Fibroblast of lung (primary cell): ENCODE measurements at regions not wholly inside any gene's neighbourhood (a gene's known extent, or its start where the extent isn't known, plus 50 kb on each side); places are given as distances from the start of the nearest gene placed in this dataset.

Source experiments
- EZH2 ChIP-seq: IDR thresholded peaks from 2 replicates; pipeline ENCODE4 v1.5.1; 2012; ENCODE audit warnings: low read length, control low read depth, mild to moderate bottlenecking; ENCODE audit errors: missing control alignments
- TF ChIP-seq, protein P1 (sequence below), 2 donors: IDR thresholded peaks in 1 of 2; conservative IDR thresholded peaks in 1 of 2; 1 replicate in 1 of 2; 2 replicates in 1 of 2; pipeline ENCODE4 v1.5.1; 2011 to 2012; ENCODE audit warnings: low read length in 2 of 2, control low read depth in 1 of 2, inconsistent platforms in 1 of 2, low read depth in 1 of 2, mild to moderate bottlenecking in 1 of 2

DNA sequence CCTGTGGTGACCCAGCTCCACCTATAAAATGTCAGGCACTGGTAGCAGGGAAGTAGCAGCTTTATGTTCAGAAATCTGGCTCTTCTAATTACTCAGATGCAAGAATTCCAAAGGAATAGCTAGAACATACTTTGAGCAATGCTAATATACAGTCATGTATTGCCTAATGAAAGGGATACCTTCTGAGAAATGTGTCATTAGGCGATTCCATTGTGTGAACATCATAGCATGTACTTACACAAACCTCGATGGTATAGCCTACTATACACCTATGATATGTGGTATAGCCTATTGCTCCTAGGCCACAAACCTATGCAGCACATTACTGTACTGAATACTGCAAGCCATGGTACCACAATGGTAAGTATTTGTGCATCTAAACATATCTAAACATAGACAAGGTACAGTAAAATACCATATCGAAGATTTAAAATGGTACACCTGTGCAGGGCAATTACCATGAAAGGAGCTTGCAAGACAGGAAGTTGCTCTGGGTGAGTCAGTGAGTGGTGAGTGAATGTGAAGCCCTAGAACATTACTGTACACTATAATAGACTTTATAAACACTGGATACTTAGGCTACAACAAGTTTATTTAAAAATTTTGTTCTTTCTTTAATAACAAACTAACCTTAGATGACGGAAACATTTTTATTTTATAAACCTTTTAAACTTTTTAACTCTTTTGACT is 50.3 kb upstream of the ETAA1 start:
- TF ChIP-seq, protein P1, sequence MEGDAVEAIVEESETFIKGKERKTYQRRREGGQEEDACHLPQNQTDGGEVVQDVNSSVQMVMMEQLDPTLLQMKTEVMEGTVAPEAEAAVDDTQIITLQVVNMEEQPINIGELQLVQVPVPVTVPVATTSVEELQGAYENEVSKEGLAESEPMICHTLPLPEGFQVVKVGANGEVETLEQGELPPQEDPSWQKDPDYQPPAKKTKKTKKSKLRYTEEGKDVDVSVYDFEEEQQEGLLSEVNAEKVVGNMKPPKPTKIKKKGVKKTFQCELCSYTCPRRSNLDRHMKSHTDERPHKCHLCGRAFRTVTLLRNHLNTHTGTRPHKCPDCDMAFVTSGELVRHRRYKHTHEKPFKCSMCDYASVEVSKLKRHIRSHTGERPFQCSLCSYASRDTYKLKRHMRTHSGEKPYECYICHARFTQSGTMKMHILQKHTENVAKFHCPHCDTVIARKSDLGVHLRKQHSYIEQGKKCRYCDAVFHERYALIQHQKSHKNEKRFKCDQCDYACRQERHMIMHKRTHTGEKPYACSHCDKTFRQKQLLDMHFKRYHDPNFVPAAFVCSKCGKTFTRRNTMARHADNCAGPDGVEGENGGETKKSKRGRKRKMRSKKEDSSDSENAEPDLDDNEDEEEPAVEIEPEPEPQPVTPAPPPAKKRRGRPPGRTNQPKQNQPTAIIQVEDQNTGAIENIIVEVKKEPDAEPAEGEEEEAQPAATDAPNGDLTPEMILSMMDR (conservative IDR thresholded peaks at IDR 0.05 in 1 of 2, IDR thresholded peaks at IDR 0.05 in 1 of 2; ENCODE audit: low read depth in 1 of 2, low read length in 2 of 2), result no peak
- no peak for TF ChIP-seq EZH2
